CMK (cell line): ENCODE measurements at regions not wholly inside any gene's neighbourhood (a gene's known extent, or its start where the extent isn't known, plus 50 kb on each side); places are given as distances from the start of the nearest gene placed in this dataset.

ENCODE experiments used
- DNase-seq: peaks from one replicate; pipeline ENCODE4 v3.0.0-alpha.2; 2010; ENCODE audit warnings: low read depth

DNA sequence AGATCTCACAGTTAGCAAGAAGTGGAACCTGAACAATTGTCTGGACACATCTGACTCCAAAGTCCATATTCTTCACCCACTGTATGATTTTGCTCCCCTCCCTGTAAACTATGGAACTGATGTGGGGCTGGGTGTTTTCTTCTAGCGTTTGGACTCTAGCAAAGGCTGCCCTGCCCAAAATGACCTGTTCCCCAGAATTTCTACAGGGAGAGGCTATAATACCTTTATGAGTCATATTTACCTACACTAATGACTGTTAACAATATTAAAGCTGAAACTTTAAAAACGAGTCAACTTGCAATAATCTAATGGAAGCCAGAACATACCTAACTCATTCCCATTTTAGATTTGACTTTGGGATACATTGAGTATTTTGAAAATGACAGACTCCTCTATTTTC lies 531.2 kb upstream of the CFAP20DC start:
- no peak for DNase-seq

DNA sequence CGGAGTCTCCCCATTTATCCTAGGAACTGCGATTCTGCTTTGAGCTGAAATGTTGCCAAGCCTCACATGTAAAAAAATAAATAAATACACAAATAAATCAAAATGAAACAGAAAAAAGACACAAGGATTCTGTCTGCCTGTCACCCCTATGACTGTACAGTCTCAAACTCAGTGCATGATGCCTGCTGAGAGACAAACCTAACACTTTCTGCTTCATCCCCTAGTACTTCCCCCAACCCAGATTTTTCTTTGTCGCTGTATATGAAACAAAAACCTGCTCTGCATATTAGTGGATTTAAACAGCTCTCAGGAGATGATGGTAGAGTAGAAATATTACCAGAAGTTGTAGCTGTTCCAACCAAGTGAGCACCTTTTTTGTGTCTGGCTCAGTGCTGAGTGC lies 530.7 kb upstream of the CFAP20DC start:
- no peak for DNase-seq

DNA sequence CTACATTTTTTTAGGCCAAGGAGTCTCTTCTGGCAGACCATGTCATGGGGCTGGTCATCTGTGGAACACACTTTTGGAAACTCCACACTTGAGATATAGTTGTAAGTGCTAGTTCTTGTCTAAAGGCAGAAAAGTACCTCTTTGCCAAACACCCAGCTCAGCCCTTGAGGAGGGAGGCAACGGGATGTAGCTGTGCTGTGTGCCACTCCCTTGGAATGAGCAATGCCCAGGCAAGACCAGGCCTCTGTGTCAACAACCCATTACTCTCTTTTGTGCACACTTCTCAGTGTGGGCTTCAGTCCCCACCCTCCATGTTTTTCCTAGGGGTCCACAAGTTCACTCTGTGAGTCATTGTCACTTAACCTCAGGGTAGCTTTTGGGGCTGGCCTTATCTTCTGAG lies 528.3 kb upstream of the CFAP20DC start:
- DNase-seq, result no peak

- DNase-seq, result no peak
Measured at GRCh38 chr3:59576606-59577005, 526.8 kb upstream of the CFAP20DC start.

DNA sequence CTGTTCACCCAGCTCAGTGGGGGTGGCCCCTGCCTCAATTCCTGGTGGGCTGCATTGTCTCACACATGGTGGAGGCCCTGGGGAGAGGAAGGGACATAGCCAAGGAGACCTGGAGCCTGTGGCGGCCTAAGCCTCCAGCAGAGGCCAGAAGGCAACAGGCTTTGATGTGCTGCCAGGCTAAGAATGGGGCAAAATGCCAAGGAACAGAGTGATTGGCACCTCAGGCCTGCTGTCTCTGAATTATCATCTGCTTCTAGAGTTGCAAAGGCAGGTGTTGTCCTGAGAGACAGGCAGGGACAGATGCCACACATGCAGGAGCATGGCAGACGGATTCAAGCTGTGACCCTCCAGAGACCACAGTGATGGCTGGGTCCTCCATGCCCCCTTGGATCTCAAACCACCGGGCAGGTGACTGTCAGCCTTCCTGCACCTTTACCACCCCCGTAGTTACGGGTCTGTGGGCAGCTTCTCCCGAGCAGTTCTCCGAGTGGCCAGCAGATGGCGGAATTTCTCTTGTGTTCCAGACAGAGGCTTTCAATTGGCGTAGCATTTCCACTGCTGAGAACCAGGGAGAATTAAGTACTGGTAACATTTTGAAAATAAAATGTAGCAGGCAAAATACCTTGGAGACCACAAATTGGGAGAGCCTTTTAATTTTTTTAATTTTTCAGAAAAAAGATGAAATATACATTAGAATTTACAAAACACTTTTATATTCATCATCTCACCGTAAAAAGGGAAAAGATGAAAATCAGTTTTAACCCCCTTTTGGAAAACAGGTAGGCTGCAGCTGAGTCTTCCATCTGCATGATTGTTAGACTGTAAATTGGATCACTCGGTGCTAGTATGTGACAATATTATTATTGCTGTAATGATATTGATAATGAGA lies 525.5 kb upstream of the CFAP20DC start:
- peak; percentile 41 for DNase-seq

DNA sequence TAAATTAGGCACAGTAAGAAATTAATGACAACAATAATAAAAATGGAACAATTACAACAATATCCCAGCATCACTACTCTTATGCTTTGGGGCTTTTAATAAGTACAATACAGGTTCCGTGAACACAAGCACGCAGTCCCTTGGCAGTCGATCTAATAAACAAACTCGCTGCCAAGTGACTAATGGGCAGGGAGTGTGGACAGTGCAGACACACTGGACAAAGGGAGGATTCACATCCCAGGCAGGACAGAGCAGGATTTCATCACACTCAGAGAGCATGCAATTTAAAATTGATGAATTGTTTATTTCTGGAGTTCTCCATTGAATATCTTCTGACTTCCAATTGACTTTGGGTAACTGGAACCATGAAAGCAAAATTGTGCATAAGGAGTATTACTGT lies 524.1 kb upstream of the CFAP20DC start:
- no peak for DNase-seq

- no peak for DNase-seq
Measured at GRCh38 chr3:59572106-59572505, 522.3 kb upstream of the CFAP20DC start.

DNA sequence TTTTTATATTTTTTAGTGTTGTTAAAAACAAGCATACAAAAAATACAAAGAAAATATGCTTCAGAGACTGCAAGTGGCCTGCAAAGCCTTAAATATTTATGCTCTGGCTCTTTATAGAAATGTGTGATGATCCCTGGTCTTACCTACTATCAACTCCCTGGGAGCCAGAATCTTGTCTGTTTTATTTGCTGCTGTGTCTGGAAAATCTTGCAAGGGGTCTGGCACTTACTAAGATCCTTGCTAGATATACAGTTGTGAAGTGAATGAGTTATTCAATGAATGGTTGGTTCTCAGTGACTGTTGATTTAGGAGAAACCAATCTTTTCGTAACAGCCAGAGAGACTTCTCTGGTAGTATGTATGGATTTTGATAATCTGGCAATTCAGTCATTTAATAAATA lies 521.0 kb upstream of the CFAP20DC start:
- DNase-seq, result no peak

GRCh38 chr3:59567661-59568060 lies 517.8 kb upstream of the CFAP20DC start:
- no peak for DNase-seq

DNA sequence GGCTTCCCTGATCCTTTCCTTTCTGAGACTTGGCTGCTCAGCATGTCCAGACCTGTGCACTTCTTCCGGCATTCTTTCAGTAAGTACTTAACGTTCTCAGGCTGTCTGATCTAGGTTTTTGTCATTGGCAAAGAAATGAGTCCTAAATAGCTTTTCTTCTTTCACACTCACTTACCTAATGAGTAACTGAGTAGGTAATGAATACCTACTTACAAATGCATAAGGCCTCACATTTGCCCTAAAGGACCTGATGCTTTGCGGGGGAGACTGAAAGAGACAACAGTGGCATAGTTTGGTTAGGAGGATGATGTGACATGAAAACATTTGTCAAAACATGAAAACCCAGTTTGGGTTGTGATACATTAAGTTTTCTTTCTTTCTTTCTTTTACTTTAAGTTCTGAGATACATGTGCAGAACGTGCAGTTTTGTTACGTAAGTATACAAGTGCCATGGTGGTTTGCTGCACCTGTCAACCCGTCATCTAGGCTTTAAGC lies 516.7 kb upstream of the CFAP20DC start:
- DNase-seq, result no peak

DNA sequence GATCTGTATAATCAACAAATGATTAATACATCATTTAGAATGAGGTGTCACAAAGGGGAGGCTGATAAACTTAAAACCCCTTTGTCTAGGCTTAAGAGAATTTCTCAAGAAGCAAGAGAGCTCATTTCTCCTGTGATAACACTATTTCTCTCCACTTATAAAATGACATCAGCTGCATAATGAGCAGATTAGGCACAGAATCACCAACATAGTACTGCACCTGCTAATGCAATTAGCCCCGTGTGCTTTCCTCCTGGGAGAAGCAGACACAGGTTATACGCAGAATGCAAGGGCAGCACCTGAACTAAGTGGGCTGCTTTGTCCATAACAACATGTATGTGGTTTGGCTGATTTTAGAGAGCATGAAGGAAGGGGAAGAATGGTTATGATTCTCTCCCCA lies 515.3 kb upstream of the CFAP20DC start:
- DNase-seq, result no peak

GRCh38 chr3:59563966-59564365 lies 514.1 kb upstream of the CFAP20DC start:
- DNase-seq, result no peak

- no peak for DNase-seq
Measured at GRCh38 chr3:59563072-59563605, 513.3 kb upstream of the CFAP20DC start.

GRCh38 chr3:59559721-59560435 lies 510.1 kb upstream of the CFAP20DC start:
- DNase-seq, result no peak

GRCh38 chr3:59558906-59559720 lies 509.3 kb upstream of the CFAP20DC start:
- DNase-seq, result no peak

- no peak for DNase-seq
Measured at GRCh38 chr3:59555593-59556315, 505.9 kb upstream of the CFAP20DC start.

DNA sequence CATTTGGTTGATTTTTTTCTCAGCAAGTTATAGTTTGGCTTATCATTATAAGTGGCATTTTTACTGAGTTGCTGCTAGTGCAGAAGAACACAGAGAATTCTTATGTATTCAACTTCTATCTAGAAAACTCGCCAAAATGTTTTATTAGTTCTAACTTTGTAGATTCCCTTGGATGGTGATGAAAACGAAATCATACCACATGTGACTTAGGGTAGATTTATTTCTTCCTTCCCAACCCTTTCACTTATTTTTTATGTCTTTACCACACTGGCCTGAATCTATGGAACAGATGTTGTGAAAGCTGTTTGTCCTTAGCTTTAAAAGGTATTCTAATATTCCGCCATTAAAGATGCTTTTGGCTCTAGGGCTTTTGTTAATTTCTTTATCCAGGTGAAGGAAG lies 503.3 kb upstream of the CFAP20DC start:
- no peak for DNase-seq

DNA sequence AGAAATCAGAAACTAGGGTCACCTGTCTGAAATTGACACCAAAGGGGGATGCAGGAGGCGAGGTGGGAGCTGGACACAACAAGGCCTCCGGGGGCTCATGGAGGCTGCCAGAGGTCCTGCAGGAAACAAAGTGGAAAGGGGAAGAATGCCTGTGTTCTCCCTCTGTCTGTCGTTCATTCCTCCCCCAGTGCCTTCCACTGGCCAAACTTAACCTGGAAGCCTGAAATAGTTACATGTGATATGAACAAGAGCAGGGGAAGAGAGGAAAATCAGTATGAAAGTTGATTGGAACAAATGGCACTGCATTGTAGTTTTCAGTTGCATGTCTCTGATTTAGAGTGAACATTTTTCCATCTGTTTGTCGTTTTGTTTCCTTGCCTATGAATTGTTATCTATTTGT lies 502.0 kb upstream of the CFAP20DC start:
- DNase-seq, result no peak

- no peak for DNase-seq
Measured at GRCh38 chr3:59549962-59550361, 500.1 kb upstream of the CFAP20DC start.

- no peak for DNase-seq
Measured at GRCh38 chr3:59547874-59548273, 498.0 kb upstream of the CFAP20DC start.

DNA sequence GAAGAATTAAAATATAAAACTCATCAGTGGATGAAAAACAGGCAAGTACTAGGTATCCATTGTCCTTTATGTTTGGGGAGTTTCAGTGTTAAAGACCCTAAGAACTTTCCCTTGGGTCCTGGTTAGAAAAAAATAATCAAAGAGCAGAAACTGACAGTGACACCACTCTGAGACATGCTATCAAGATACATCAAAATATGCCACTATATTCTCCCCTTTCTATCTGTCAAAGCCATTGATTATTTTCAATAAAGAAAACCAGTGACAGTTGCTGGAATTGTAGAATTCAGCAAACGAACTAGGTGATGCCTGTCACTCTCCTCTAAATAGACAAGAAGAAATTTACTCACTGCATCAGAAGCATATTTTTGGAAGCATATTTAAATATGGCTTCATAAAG lies 496.7 kb upstream of the CFAP20DC start:
- no peak for DNase-seq
